SK-N-SH treated with all-trans-retinoic acid at 6 μM for 48 hours (cell line): ENCODE measurements at regions not wholly inside any gene's neighbourhood (a gene's known extent, or its start where the extent isn't known, plus 50 kb on each side); places are given as distances from the start of the nearest gene placed in this dataset.

ENCODE experiments used
- OSR1 ChIP-seq: fragments of 250-450 bp; sonication (Bioruptor Pico); IDR thresholded peaks from 2 replicates; pipeline ENCODE4 v1.8.0; 2022; ENCODE audit warnings: moderate library complexity, mild to moderate bottlenecking, inconsistent platforms
- ZFP30 ChIP-seq: fragments of 450-650 bp; formaldehyde crosslinking; IDR thresholded peaks from 2 replicates; pipeline ENCODE4 v1.5.0; 2022; ENCODE audit warnings: mild to moderate bottlenecking, moderate library complexity
- ZNF565 ChIP-seq: fragments of 450-650 bp; formaldehyde crosslinking; conservative IDR thresholded peaks from 2 replicates; pipeline ENCODE4 v1.5.0; 2020; ENCODE audit warnings: low read depth, mild to moderate bottlenecking, moderate library complexity
- ZNF8 ChIP-seq: fragments of 450-650 bp; formaldehyde crosslinking; IDR thresholded peaks from 2 replicates; pipeline ENCODE4 v1.5.0; 2020; ENCODE audit warnings: mild to moderate bottlenecking, moderate library complexity

GRCh38 chr13:90706631-90707030 lies 640.9 kb upstream of the MIR17HG start:
- TF ChIP-seq ZNF8 (no peak), OSR1 (no peak), ZFP30 (CRISPR knock-in tag) (no peak), ZNF565 (no peak)
